ENCODE measurements at regions not wholly inside any gene's neighbourhood (a gene's known extent, or its start where the extent isn't known, plus 50 kb on each side); places are given as distances from the start of the nearest gene placed in this dataset.

DNA sequence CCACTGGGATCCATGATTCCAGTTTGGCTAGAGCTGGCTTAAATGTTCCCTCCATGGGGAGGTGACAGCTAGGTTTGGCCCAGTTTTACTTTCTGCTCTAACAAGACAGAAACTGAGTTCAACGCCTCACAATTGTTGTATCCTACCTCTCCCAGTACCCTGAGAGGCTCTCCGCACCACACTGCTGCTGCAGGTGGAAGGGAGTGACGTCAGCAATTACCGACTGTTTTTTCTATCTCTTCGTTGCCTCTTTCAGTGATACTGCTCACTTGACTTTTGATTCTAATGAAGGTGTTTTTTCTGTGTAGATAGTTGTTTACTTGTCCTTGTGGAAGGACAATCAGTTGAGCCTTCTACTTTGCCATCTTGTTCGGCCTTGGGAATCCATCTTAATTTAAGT is 204.9 kb upstream of the DUSP10 start:
- no peak for DNase-seq

GRCh38 chr1:221945669-221946068 is 203.8 kb upstream of the DUSP10 start:
- DNase-seq: peak in 1 of 2 experiments; percentile 2

DNA sequence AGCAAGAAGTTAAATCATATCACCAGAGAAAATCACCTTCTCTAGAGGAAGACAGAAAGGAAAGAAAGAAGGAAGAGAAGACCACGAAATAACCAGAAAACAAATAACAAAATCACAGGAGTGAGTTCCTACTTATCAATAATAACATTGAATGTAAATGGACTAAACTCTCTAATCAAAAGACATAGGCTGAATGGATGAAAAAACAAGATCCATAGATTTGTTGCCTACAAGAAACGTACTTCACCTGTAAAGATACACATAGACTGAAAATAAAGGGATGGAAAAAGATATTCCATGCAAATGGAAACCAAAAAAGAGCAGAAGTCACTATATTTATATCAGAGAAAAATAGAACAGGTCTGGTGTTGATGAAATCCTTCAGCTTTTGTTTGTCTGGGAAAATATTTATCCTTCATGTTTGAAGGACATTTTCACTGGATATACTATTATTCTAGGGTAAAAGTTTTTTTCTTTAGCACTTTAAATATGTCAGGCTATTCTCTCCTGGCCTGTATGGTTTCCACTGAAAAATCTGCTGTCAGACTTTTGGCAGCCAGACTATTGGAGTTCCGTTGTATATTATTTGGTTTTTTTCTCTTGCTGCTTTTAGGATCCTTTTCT is 202.5 kb upstream of the DUSP10 start:
- DNase-seq: no peak

GRCh38 chr1:221940631-221941030 is 198.7 kb upstream of the DUSP10 start:
- no peak for DNase-seq

DNA sequence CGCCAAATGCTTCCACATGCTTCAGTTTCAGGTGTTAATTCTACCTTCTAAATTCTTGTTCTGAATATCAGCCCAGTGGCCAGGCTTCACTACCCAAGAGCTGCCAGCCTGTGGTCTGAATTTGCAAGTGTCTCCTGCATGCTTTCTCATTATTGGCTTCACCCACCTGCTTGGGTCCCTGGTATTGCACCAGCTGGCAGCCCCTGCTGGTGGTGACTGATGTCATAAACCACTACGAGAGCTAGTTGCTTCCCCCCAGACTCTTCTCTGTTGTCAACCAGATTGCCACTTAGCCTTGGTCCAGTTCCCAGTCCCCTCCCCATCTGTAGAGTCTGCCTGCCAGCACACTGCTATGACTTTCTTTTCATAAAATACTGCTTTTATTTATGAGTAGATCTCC is 197.7 kb upstream of the DUSP10 start:
- DNase-seq: peak; percentile 79 to 82

DNA sequence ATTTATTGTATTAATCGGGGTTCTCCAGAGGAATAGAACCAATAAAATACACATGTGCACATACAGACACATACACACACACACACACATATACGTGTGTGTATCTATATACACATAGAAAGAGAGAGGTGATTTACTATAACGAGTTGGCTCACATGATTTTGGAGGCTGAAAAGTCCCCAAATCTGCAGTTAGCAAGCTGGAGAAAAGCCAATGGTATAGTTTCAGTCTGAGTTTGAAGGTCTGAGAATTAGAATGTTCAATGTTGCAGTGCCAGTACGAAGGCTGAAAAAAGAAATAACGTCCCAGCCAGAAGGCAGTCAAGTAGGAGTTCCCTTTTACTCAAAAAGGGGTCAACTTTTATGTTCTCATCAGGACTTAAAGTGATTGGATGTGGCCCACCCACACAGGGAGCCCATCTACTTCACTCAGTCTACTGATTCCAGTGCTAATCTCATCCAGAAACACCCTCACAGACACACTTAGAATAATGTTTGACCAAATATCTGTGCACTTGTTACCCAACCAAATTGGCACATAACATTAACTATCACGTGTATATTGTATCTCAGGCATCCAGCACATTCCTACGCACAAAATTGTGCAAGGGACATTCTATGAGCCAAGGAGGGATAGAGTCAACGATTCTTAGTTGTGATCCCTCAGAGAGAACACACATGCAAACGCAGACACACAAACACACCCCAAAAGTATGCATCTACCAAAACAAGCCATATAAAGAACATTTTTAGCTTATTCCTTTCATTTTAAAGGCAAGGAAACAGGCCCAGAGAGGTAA is 195.5 kb upstream of the DUSP10 start:
- no peak for DNase-seq

DNA sequence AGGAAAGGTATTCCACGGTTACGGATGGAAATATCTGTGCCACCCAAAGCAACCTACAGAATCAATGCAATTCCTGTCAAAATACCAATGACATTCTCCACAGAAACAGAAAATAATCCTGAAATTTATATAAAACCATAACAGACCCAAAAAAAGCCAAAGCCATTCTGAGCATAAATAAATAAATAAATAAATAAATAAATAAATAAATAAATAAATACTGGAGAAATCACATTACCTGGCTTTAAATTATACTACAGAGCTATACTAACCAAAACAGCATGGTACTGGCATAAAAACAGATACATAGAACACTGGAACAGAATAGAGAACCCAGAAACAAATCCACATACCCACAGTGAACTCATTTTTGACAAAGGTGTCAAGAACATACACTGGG is 191.9 kb upstream of the DUSP10 start:
- DNase-seq: no peak

GRCh38 chr1:221926441-221926840 is 184.6 kb upstream of the DUSP10 start:
- DNase-seq: no peak

GRCh38 chr1:221925947-221926346 is 184.1 kb upstream of the DUSP10 start:
- no peak for DNase-seq

DNA sequence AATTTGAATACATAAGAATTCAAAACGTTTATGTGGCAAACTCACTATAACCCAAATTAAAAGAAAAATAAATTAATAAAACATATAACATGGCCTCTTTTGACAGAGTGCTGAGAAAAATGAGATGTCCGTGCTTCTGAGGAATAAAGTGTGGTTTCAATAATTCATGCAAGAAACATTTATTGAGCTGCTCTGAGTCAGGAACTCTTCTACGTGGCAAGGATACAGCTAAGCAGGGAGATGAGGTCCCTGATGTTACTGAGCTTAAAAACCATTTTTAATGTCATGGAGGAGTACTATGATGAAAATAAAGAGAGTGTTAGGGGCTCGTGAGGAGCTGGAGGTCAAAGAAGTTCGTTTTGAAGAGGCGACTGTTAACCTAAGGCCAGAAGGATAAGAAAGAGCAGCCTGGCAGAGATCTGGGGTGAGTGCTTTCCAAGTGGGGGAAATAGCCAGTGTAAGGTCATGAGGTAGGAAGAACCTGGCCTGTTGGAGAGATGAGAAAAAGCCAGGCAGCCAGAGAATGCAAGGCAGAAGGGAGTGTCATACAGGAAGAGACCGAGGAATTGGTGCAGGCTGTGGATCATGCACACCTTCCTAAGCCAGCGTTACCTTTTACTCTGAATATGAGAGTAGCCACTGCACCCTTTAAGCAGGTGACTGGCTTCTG is 182.2 kb upstream of the DUSP10 start:
- DNase-seq: no peak

GRCh38 chr1:221921936-221922335 is 180.0 kb upstream of the DUSP10 start:
- no peak for DNase-seq

DNA sequence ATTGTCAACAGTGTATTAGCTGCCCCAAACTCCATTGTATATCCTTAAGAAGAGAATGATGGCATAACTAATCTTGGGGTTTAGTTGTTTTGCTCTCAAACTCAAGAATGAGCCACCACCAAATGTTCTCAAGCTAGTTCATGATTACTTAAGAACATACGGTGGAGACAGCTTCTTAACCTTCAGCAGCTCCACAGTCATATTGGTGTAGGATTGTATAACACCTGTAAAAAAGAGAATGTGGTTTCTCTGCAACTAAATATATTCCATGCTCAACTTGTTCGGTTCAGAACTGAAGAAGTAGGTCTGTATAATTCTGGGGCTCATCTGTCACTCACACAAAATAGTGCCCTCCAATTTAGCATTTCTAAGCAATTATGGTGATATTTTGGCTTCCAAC is 177.9 kb upstream of the DUSP10 start:
- DNase-seq: no peak

GRCh38 chr1:221919341-221919740 is 177.5 kb upstream of the DUSP10 start:
- no peak for DNase-seq

- no peak for DNase-seq
Measured at GRCh38 chr1:221916176-221916575, 174.3 kb upstream of the DUSP10 start.

DNA sequence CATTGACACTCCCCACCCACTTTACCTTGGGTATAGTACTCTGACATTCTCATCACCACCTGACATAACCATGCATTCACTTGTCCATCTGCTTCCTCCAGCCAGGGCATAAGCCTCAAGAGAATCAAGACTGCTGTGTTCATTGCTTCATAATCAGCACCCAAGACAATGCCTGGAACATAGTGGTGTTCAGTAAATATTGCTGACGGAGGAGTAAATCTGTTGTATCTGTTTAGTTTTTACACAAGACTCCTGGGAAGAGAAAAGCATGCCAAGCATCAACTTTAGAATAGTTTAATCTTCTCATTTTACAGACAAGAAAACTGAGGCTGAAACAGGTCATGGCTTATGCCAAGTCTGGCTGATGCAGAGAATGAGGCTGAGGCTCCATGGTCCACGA is 173.9 kb upstream of the DUSP10 start:
- DNase-seq: no peak

DNA sequence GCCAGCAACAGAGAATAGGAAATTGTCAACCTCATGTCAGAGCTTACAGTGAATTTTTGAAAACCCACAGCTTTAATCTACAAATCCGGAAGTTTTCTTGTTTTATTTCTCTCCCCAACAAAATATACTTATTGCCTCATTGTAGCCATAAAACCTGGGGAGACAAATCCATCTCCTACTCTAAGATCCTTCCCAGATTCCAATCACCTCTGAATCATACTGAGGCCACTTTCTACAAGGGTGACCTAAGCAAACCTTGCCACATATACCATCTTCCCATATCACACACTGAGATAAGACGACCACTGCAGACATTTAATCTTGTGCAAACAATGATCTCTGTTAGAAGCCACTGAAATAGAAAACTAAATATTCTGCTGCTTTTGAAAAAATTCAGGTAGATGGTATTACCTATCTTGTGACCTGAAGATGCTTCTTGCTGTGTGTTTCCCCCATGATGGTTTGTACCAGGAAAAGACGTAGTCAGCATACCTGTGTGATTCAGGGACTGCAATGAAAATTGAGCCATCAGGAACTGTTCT is 171.5 kb upstream of the DUSP10 start:
- DNase-seq: no peak

DNA sequence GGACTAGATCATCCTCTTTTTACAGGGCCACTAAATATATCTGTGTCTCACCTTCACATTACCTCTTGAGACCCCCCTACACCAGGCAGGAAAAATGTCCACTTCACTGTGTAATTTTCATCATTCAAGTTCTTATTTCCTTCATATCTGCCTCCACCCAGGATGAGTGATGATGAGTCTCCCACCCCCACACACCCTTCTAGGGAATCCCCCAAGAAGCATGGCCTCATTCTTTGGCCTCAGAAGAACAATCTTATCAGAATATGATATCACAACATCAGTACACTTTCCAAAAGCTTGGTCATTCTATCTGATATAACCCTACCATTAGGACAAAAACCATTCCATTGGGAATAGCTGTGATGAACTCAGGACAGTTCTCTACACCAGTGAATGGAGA is 170.3 kb upstream of the DUSP10 start:
- DNase-seq: no peak

DNA sequence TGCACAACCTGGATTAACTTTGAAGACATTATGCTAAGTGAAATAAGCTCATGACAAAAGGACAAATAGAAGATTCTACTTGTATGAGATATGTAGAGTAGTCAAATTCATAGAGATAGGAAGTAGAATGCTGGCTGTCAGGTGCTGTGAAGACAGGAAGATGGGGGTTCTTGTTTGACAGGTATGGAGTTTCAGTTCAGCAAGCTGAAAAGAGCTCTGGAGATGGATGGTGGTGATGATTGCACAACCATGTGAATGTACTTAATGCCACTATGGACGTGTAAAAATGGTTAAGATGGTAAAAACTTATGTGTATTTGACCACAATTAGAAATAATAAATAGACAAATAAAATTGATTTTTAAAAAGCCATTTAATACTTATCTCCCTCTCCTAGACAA is 169.8 kb upstream of the DUSP10 start:
- DNase-seq: no peak

GRCh38 chr1:221910222-221910621 is 168.3 kb upstream of the DUSP10 start:
- DNase-seq: no peak

DNA sequence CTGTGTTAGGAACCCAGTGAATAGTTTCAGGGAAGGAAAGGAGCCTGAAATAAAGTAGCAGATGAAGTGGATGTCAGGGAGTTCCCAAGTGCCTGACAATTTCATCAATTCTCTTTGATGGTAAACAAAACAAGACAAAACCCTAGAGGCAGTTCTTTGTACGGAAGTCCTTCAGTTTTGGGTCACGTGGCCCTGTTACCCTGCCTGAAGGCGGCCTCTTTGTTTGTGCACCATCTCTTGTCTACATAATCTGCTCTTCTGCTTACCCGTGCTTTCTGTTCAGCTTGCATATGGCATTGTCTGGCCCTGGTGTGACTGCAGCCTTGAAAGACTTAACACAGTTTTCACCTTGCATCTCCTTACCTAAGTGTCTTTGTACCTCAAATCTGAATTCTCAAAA is 166.7 kb upstream of the DUSP10 start:
- no peak for DNase-seq

- no peak for DNase-seq
Measured at GRCh38 chr1:221907166-221907932, 165.5 kb upstream of the DUSP10 start.

DNA sequence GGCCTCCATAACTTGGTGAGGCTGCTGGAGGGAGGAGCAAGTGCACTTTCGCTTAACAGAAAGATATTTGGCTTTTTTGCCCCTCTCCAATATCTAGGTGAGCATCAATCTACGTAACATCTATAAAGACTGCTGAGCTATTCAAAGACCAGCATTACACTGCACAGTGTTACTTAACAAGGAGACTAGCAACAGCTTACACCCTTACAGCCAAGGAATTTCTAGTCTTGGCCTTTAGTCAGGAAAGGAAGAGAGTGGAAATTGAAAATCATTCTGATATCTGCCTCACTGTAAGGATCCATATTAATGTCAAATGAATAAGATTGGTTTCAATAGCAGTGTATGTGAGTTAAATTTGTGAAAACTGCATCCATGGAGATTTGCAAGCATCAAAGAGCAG is 163.9 kb upstream of the DUSP10 start:
- no peak for DNase-seq

DNA sequence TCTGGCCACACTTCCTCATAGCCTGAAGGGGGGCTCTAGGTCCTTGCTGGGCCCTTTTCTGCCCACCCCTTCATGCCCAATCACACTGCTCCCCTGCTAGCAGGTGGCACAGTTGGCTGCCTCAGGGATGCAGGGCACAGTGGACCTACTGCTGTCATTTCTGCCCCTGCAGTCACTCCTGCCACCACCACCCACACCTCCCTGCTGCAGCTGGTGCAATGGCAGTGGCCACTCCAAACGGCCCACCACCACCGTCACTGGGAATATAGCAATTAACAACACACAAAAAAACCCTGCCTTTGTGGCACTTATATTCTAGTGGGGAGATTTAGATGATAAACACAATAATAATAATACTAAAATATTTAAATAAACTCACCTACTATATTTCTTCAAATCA is 162.4 kb upstream of the DUSP10 start:
- no peak for DNase-seq

Measured in SHP77 (cell line).